ENCODE measurements at regions not wholly inside any gene's neighbourhood (a gene's known extent, or its start where the extent isn't known, plus 50 kb on each side); places are given as distances from the start of the nearest gene placed in this dataset.

DNA sequence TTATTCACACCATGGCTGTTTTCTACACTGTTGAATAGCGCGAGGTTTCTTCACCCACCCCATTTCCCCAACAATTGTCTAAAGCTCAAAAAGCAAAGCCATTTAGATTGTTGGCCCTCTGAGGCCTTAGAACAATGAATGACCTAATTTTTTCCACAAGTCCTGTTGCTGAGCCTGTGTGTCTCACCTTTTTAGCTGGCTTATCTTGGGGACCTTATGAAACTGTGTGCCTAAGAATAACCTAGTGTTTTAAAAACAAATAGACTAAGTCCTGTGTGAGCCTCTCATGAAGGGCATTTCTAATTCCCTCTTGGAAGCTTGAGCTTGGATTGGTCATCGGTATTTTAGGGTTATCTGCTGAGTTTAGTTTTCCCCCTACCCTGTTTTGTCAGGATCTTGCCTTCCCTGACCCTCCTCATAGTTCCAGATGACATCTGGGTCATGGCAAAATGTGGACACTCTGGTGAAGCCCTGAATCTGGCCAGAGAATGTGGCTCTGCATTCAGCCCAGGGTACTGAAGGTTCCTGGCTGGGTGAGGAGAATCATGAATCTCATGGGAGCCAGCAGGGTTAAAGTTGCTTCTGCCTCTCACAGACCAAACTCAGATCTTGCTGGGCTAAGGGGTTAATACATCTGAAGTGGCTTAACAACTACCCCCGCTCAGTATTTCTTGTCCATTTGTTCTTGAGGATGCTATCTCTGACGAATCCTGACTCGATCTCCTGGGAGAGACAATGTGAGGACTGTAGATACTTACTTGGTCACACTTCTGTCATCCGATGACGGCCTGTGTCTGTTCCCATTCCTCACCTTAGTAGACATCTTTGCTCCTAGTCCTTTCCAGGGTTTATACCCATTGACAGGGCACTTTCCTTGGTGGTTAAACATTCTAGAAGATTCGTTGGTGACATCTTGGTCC, 104.2 kb upstream of the MAP4K3 start:
- intact Hi-C loops (cut with DNase I; ENCODE audit: low total_unique reads): no loop called here
- no peaks in the 10 kb centered on the region for H3K27me3 ChIP-seq
- peaks cover 6 to 13% (median 8%) of the 10 kb centered on the region in 4 donors for H3K4me1 ChIP-seq
- peak overlapping the region in 4 of 5 donors; percentile 30 to 67 (median 52) for H3K27ac ChIP-seq
- DNase-seq: peak in 1 of 2 donors; percentile 46
- no peak for TF ChIP-seq POLR2A (IDR thresholded peaks at IDR 0.05)
- TF ChIP-seq, protein P1, sequence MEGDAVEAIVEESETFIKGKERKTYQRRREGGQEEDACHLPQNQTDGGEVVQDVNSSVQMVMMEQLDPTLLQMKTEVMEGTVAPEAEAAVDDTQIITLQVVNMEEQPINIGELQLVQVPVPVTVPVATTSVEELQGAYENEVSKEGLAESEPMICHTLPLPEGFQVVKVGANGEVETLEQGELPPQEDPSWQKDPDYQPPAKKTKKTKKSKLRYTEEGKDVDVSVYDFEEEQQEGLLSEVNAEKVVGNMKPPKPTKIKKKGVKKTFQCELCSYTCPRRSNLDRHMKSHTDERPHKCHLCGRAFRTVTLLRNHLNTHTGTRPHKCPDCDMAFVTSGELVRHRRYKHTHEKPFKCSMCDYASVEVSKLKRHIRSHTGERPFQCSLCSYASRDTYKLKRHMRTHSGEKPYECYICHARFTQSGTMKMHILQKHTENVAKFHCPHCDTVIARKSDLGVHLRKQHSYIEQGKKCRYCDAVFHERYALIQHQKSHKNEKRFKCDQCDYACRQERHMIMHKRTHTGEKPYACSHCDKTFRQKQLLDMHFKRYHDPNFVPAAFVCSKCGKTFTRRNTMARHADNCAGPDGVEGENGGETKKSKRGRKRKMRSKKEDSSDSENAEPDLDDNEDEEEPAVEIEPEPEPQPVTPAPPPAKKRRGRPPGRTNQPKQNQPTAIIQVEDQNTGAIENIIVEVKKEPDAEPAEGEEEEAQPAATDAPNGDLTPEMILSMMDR (IDR thresholded peaks at IDR 0.05): no peak
- TF ChIP-seq POLR2AphosphoS5 (IDR thresholded peaks at IDR 0.05): peak in 1 of 3 donors; percentile 33
- no peak for TF ChIP-seq EP300 (IDR thresholded peaks at IDR 0.05)
- no peaks in the 10 kb centered on the region for H3K9me3 ChIP-seq
- WGBS, 5 donors: 67 to 84% (median 72%) methylated on average over 9 of the region's 9 CpGs
- no peaks in the 10 kb centered on the region for H3K36me3 ChIP-seq
- no peak overlapping the region for H3K4me3 ChIP-seq

DNA sequence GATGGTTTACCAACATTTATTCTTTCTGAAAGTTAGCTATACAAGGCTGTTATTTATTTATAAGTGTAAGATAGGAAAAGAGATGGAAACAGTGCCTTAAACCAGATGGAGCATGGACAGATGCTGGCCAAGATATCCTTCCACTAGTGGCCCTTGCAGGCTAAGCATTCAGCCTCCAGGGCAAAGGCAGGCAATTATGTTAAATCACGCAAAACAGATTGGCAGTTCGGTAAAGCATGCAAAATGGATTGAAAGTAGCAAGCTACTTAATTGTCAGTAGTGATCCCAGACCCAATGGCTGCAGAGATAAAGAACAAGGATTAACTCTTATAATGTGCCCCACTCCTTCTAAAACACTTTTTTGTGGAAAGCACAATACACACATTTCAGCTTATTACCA, 105.4 kb upstream of the MAP4K3 start:
- H3K9me3 ChIP-seq: no peaks in the 10 kb centered on the region
- 94 to 100% (median 97%) methylated on average over 2 of the region's 2 CpGs for WGBS, 5 donors
- no peak for DNase-seq
- no peaks in the 10 kb centered on the region for H3K36me3 ChIP-seq
- TF ChIP-seq POLR2AphosphoS5 (IDR thresholded peaks at IDR 0.05) (no peak), POLR2A (IDR thresholded peaks at IDR 0.05) (no peak), EP300 (IDR thresholded peaks at IDR 0.05) (no peak)
- TF ChIP-seq, protein P1 (IDR thresholded peaks at IDR 0.05): no peak
- no peak overlapping the region for H3K4me3 ChIP-seq
- peaks cover 6 to 13% (median 8%) of the 10 kb centered on the region in 4 donors for H3K4me1 ChIP-seq
- H3K27ac ChIP-seq: no peak overlapping the region
- intact Hi-C loops (cut with DNase I; ENCODE audit: low total_unique reads): no loop called here
- H3K27me3 ChIP-seq: no peaks in the 10 kb centered on the region

DNA sequence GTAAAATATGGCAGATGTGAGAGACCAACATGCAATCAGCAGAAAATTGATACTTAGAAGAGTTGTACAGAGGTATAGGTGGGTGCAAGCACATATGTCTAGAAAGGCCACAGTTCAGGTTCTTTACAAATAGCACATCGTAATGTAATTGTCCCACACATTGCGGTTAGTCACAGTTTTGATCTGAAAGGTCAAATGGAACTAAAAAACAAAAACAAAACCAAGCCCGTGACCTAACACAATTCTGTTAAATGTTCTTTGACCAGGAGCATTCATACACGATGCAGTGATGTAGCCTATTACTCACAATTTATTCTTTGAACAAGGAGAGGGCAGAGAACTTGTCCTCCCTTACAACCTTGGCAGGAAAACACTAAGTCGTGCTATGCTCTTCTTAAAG, 108.9 kb upstream of the MAP4K3 start:
- WGBS, 5 donors: 57 to 73% (median 71%) methylated on average over 5 of the region's 5 CpGs
- DNase-seq: no peak
- no peak overlapping the region for H3K27ac ChIP-seq
- peaks cover 5 to 27% (median 19%) of the 10 kb centered on the region in 4 donors for H3K4me1 ChIP-seq
- no peak overlapping the region for H3K4me3 ChIP-seq
- no peaks in the 10 kb centered on the region for H3K9me3 ChIP-seq
- H3K36me3 ChIP-seq: no peaks in the 10 kb centered on the region
- intact Hi-C loops (cut with DNase I; ENCODE audit: low total_unique reads): no loop called here
- no peaks in the 10 kb centered on the region for H3K27me3 ChIP-seq
- no peak for TF ChIP-seq POLR2AphosphoS5 (IDR thresholded peaks at IDR 0.05)
- no peak for TF ChIP-seq POLR2A (IDR thresholded peaks at IDR 0.05)
- TF ChIP-seq EP300 (IDR thresholded peaks at IDR 0.05): no peak
- TF ChIP-seq, protein P1 (IDR thresholded peaks at IDR 0.05): no peak

DNA sequence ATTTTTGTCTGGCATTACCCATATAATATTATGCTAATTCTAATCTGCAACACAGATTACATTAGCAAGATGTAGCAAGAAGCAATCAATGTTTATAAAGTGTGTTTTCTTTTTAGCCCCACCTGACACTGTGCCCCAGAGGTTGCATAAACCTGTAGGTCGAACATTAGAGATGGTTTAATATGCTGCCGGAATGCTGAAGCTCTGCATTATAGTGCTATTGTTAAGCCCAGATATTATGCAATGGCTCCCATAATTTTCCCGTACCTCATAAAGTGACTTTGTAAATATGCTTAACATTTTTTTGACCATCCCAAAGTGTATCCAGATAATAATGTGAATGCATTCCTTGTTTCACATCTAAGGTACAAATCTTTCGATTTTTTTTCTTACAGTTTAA, 109.3 kb upstream of the MAP4K3 start:
- no peak for DNase-seq
- H3K4me3 ChIP-seq: no peak overlapping the region
- WGBS, 5 donors: 47 to 65% (median 50%) methylated on average over 4 of the region's 4 CpGs
- intact Hi-C loops (cut with DNase I; ENCODE audit: low total_unique reads): no loop called here
- no peak overlapping the region for H3K27ac ChIP-seq
- H3K27me3 ChIP-seq: no peaks in the 10 kb centered on the region
- TF ChIP-seq EP300 (IDR thresholded peaks at IDR 0.05) (no peak), POLR2A (IDR thresholded peaks at IDR 0.05) (no peak), POLR2AphosphoS5 (IDR thresholded peaks at IDR 0.05) (no peak)
- TF ChIP-seq, protein P1 (IDR thresholded peaks at IDR 0.05): no peak
- no peaks in the 10 kb centered on the region for H3K36me3 ChIP-seq
- peaks cover under 1 to 27% (median 17%) of the 10 kb centered on the region in 4 donors for H3K4me1 ChIP-seq
- no peaks in the 10 kb centered on the region for H3K9me3 ChIP-seq

All from stomach (tissue), 8 donors.